Peyer's patch (tissue), 4 donors: ENCODE measurements at regions not wholly inside any gene's neighbourhood (a gene's known extent, or its start where the extent isn't known, plus 50 kb on each side); places are given as distances from the start of the nearest gene placed in this dataset.

Experiments
- DNase-seq, 3 donors: peaks; one replicate each; pipeline ENCODE4 v3.0.0-alpha.2; 2017 to 2019
- H3K27ac ChIP-seq, 4 donors: fragments of 200-600 bp; sonication (generic); one replicate each; pipeline ENCODE4 v1.5.1; 2016 to 2019
- H3K27me3 ChIP-seq, 2 donors: fragments of 200-600 bp; sonication (generic); one replicate each; pipeline ENCODE4 v1.5.1; 2019
- H3K36me3 ChIP-seq, 3 donors: fragments of 200-600 bp; sonication (generic); one replicate each; pipeline ENCODE4 v1.5.1; 2016 to 2019
- H3K4me1 ChIP-seq, 4 donors: fragments of 200-600 bp; sonication (generic); one replicate each; pipeline ENCODE4 v1.5.1; 2016 to 2019
- H3K4me3 ChIP-seq, 4 donors: fragments of 200-600 bp; sonication (generic); 1 replicate in 3 of 4; 2 replicates in 1 of 4; pipeline ENCODE4 v1.5.1; 2016 to 2019; ENCODE audit warnings: mild to moderate bottlenecking in 1 of 4
- H3K9me3 ChIP-seq, 4 donors: fragments of 200-600 bp; sonication (generic); one replicate each; pipeline ENCODE4 v1.5.1; 2016 to 2019; ENCODE audit warnings: mild to moderate bottlenecking in 1 of 4
- CTCF ChIP-seq, 6 experiments: fragments of 450-650 bp in 4 of 6; fragments of 200-600 bp in 2 of 6; sonication (generic) in 1 of 6; IDR thresholded peaks; one replicate each; pipeline ENCODE4 v1.5.1; 2017 to 2019; ENCODE audit warnings: antibody characterized with exemption in 6 of 6, mild to moderate bottlenecking in 3 of 6, moderate library complexity in 1 of 6
- POLR2A ChIP-seq, 2 donors: fragments of 450-650 bp; IDR thresholded peaks; one replicate each; pipeline ENCODE4 v1.5.1; 2017; ENCODE audit warnings: antibody characterized with exemption in 2 of 2, mild to moderate bottlenecking in 2 of 2, moderate library complexity in 2 of 2

- no peaks in the 10 kb centered on the region for H3K4me1 ChIP-seq
- no peak overlapping the region for H3K4me3 ChIP-seq
- DNase-seq: no peak
- H3K27ac ChIP-seq: no peak overlapping the region
- H3K9me3 ChIP-seq: no peaks in the 10 kb centered on the region
- no peaks in the 10 kb centered on the region for H3K27me3 ChIP-seq
- no peak for TF ChIP-seq POLR2A (IDR thresholded peaks at IDR 0.05)
- TF ChIP-seq CTCF (IDR thresholded peaks at IDR 0.05): no peak
- no peaks in the 10 kb centered on the region for H3K36me3 ChIP-seq
These were observed 485.3 kb downstream of the CDH9 start for GRCh38 chr5:26553079-26553478.

GRCh38 chr5:26543987-26544386, 494.4 kb downstream of the CDH9 start:
- Histone ChIP-seq H3K36me3 (no peaks in the 10 kb centered on the region), H3K4me1 (no peaks in the 10 kb centered on the region), H3K9me3 (peaks cover 0 to 3% (median 0%) of the 10 kb centered on the region in 4 donors), H3K4me3 (no peak overlapping the region), H3K27me3 (no peaks in the 10 kb centered on the region), H3K27ac (no peak overlapping the region)
- no peak for DNase-seq
- TF ChIP-seq POLR2A (IDR thresholded peaks at IDR 0.05): no peak

GRCh38 chr5:26538226-26538625, 500.2 kb downstream of the CDH9 start:
- H3K36me3 ChIP-seq: no peaks in the 10 kb centered on the region
- no peak overlapping the region for H3K27ac ChIP-seq
- DNase-seq: no peak
- no peaks in the 10 kb centered on the region for H3K4me1 ChIP-seq
- no peak for TF ChIP-seq CTCF (IDR thresholded peaks at IDR 0.05)
- no peak for TF ChIP-seq POLR2A (IDR thresholded peaks at IDR 0.05)
- no peaks in the 10 kb centered on the region for H3K27me3 ChIP-seq
- peaks cover 0 to 3% (median 0%) of the 10 kb centered on the region in 4 donors for H3K9me3 ChIP-seq
- H3K4me3 ChIP-seq: no peak overlapping the region

- Histone ChIP-seq H3K4me3 (no peak overlapping the region), H3K27me3 (no peaks in the 10 kb centered on the region), H3K36me3 (no peaks in the 10 kb centered on the region), H3K27ac (no peak overlapping the region), H3K9me3 (no peaks in the 10 kb centered on the region), H3K4me1 (no peaks in the 10 kb centered on the region)
- no peak for TF ChIP-seq CTCF (IDR thresholded peaks at IDR 0.05)
- TF ChIP-seq POLR2A (IDR thresholded peaks at IDR 0.05): no peak
- DNase-seq: no peak
These were observed 503.2 kb downstream of the CDH9 start for GRCh38 chr5:26535215-26535614.

- no peaks in the 10 kb centered on the region for H3K9me3 ChIP-seq
- H3K36me3 ChIP-seq: no peaks in the 10 kb centered on the region
- H3K27me3 ChIP-seq: no peaks in the 10 kb centered on the region
- TF ChIP-seq CTCF (IDR thresholded peaks at IDR 0.05): no peak
- no peak for TF ChIP-seq POLR2A (IDR thresholded peaks at IDR 0.05)
- H3K4me1 ChIP-seq: no peaks in the 10 kb centered on the region
- H3K4me3 ChIP-seq: no peak overlapping the region
- no peak for DNase-seq
- H3K27ac ChIP-seq: no peak overlapping the region
These were observed 508.1 kb downstream of the CDH9 start for GRCh38 chr5:26530305-26530704.

- Histone ChIP-seq H3K4me3 (no peak overlapping the region), H3K27ac (no peak overlapping the region), H3K27me3 (no peaks in the 10 kb centered on the region), H3K36me3 (no peaks in the 10 kb centered on the region), H3K4me1 (no peaks in the 10 kb centered on the region), H3K9me3 (no peaks in the 10 kb centered on the region)
- DNase-seq: no peak
- TF ChIP-seq POLR2A (IDR thresholded peaks at IDR 0.05): no peak
These were observed 519.1 kb downstream of the CDH9 start for GRCh38 chr5:26519245-26519644.

- Histone ChIP-seq H3K27ac (no peak overlapping the region), H3K27me3 (no peaks in the 10 kb centered on the region), H3K9me3 (no peaks in the 10 kb centered on the region), H3K4me3 (no peak overlapping the region), H3K4me1 (no peaks in the 10 kb centered on the region), H3K36me3 (no peaks in the 10 kb centered on the region)
- no peak for DNase-seq
- TF ChIP-seq CTCF (IDR thresholded peaks at IDR 0.05) (no peak), POLR2A (IDR thresholded peaks at IDR 0.05) (no peak)
These were observed 520.3 kb downstream of the CDH9 start for GRCh38 chr5:26518065-26518464.
